Lower leg skin (tissue), 3 donors: ENCODE measurements at regions not wholly inside any gene's neighbourhood (a gene's known extent, or its start where the extent isn't known, plus 50 kb on each side); places are given as distances from the start of the nearest gene placed in this dataset.
A peak's percentile ranks its signal among the peaks of the same experiment; 100 is the strongest.

ENCODE experiments used
- CTCF ChIP-seq, 3 donors: fragments of 450-650 bp; IDR thresholded peaks; one replicate each; pipeline ENCODE4 v1.5.1; 2016; ENCODE audit warnings: antibody characterized with exemption in 3 of 3, mild to moderate bottlenecking in 3 of 3, moderate library complexity in 2 of 3
- POLR2A ChIP-seq, 2 donors: fragments of 450-650 bp; IDR thresholded peaks; one replicate each; pipeline ENCODE4 v1.6.1; 2016 to 2017; ENCODE audit warnings: antibody characterized with exemption in 2 of 2, mild to moderate bottlenecking in 1 of 2, moderate library complexity in 1 of 2

GRCh38 chr12:91355150-91356006 lies 172.8 kb upstream of the DCN start:
- peak in 1 of 3 donors; percentile 36 for TF ChIP-seq CTCF (IDR thresholded peaks at IDR 0.05)
- no peak for TF ChIP-seq POLR2A (IDR thresholded peaks at IDR 0.05)
